Amniotic stem cell (primary cell): ENCODE measurements at regions not wholly inside any gene's neighbourhood (a gene's known extent, or its start where the extent isn't known, plus 50 kb on each side); places are given as distances from the start of the nearest gene placed in this dataset.

ENCODE experiments used
- DNase-seq: peaks from one replicate; lab custom pipeline; 2025; lab: John Stamatoyannopoulos, UW

- DNase-seq, result no peak
Observed at GRCh38 chr9:129240581-129241211, 62.6 kb upstream of the IER5L start.

GRCh38 chr9:129239946-129240490 lies 62.0 kb upstream of the IER5L start:
- no peak for DNase-seq

DNA sequence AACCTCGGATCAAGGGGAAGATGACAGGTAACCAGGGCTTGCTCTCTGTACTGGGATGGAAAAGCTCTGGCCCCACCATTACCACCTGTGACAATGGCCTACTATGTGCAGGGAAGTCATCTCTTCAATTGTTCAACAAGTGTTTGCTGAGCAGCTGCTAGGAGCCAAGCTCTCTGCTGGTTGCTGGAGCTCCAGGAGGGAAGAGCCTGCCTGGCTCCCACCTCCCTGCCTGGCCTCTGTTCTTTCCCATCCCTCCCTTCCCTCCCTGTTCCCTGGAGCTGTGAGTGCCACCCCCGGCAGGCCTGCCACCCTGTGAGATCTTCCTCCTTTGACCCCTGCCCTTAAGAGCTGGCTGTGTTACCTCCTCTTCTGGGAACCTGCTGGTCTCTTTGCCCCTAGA lies 59.7 kb upstream of the IER5L start:
- DNase-seq, result no peak

GRCh38 chr9:129237164-129237611 lies 59.1 kb upstream of the IER5L start:
- peak; percentile 44 for DNase-seq

- DNase-seq, result no peak
Observed at GRCh38 chr9:129236441-129237145, 58.5 kb upstream of the IER5L start.

DNA sequence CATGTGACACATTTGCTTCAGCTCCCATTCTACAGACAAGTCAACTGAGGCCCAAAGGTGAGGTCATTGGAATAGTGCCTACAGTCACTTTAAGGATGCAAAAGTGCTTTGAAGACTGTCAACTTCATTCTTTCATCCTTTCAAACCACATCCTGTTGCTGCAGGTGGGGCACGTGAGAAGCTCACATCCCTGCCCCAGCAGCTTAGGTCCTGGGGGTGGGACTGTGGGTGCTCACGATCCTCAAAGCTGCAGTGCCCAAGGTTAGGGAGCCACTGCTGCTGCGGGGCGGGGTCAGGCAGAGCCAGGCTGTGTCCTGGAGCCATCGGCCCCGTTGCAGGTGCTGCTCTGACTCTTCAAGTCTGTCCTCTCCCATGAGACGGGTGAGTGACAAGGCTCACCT lies 57.9 kb upstream of the IER5L start:
- DNase-seq, result no peak

DNA sequence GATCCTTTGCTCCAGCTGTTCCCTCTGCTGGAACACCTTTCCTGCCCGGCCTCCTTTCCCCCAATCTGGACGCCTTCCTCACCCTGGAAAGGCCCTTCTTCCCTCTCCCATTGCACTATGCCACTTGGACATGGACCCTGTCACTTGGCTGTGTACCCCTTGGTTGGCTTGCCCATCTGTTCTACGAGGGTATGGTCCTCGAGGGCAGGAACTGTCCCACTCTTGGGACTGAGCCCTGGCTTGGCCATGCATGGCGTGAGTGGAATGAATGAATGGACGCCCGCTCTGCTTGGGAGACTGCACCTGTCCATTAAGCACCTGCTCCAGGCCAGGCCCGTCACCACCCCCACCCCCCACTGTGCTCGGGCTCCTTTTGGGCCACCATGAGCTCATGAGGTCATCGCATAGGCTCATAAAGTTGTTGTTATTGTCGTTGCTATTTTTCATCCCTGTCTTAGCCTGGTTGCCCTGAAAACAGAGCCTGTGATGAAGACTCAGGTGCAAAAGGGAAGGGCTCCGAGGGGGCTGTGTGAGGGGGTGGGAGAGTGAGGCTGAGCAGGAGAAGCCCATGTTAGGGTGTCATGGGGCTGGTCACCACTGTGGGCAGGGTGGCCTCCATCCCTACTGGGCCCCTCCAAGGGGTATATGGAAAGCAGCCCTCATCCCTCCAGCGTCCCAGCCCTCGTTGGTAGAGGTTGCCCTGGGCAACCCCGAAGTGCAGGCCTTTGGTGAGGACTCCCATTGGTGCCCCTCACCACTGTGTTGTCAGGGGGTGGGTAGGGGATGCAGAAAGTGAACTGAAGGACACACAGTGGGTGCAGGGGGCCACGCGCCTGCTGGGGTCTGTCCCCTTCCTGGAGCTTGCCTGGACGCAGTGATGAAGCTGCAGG lies 57.2 kb upstream of the IER5L start:
- no peak for DNase-seq

- DNase-seq, result no peak
Observed at GRCh38 chr9:129234491-129234890, 56.4 kb upstream of the IER5L start.

GRCh38 chr9:129232839-129233591 lies 55.0 kb upstream of the IER5L start:
- DNase-seq, result no peak

- no peak for DNase-seq
Observed at GRCh38 chr9:129231759-129232158, 53.7 kb upstream of the IER5L start.

- no peak for DNase-seq
Observed at GRCh38 chr9:129231022-129231739, 53.1 kb upstream of the IER5L start.

- DNase-seq, result no peak
Observed at GRCh38 chr9:129230302-129230701, 52.2 kb upstream of the IER5L start.
